Medulla oblongata (tissue), 1 donor: ENCODE measurements at regions not wholly inside any gene's neighbourhood (a gene's known extent, or its start where the extent isn't known, plus 50 kb on each side); places are given as distances from the start of the nearest gene placed in this dataset.

Experiments
- DNase-seq: peaks from one replicate; pipeline ENCODE4 v3.0.0-alpha.2; 2015; ENCODE audit errors: extremely low spot score

DNA sequence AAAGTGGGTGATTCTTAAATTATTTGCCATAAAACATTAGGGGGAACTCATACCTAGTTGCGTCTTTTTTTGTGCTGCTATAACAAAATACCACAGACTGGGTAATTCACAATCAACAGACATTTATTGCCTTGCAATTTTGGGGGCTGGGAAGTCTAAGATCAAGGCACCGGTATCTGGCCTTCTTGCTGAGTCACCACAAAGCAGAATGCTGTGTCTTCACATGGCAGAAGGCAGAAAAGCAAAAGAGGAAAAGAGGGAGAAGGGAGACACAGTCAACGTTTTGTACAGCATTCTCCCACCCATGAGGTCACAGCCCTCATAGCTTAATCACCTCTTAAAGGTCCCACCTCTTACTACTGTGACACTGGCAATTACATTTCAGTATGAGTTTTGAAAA lies 291.0 kb downstream of the CHRM3 start:
- DNase-seq, result no peak

DNA sequence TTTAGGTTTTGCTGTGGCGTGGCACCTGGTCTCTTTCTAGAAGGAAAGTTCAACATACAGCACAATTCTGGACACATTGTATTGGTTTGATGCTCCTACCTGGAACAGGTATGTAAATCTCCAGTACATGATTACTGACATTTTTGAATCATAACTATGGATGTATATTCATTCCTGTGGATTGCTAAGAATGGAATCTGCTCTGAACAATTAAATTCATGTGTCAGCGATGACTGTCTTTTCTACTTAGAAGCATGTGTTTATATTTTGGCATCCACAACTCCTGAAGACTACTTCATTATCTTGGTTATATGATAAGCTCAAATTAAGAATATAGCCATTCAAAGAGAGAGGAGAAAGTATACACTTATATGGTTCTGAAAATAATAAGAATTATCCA lies 291.8 kb downstream of the CHRM3 start:
- DNase-seq, result no peak

DNA sequence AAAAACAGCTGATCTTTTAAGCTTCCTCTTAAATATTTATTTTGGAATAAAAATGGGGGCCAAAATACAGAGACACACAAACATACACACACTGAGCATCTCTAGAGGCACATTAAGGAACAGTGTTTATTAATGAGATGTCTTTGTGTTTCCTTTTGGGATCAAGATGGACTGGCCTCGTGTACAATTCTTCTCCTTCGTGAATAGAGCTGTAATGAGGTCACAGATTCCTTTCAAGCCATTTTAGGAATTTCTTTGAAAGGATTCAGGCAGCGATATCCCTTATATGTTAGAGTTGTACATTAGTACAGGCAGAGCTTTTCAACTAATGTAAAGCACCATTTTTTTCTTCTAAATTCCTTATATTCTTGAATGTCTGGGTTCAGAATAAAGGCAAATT lies 295.7 kb downstream of the CHRM3 start:
- DNase-seq, result no peak

DNA sequence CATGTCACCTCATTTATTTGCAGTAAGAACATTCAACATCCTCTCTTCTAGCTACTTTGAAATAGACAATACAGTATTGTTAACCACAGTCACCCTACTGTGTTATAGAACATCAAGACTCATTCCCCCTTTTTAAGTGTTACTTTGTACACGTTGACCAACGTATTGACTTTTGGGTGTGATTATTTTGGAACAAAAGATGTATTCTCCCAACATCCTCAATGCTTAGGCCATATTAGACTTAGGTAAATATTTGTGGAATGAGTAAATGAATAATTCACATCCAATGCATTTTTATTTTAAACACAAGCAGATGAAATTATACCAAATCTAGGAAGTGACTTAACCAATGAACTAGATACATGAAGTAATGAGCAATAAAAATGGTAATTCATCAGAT lies 296.6 kb downstream of the CHRM3 start:
- no peak for DNase-seq

DNA sequence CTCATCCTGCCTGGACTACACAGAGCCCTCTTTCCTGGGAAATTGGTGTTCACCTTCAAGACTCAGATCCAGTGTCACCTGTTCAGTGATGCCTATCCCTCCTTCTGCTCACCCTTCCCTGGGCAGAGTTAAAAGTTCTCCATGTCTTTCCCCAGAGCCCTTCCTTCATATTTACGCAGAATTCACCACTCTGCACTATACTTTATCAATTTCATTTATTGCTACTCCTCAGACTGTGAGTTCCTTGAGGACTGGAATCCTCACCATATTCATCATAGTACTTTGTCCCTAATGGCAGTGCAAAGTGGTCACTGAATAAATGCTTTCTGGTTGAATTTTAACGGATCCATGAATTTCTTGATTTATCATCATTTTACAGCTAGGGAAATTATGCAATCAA lies 300.0 kb downstream of the CHRM3 start:
- DNase-seq, result no peak

DNA sequence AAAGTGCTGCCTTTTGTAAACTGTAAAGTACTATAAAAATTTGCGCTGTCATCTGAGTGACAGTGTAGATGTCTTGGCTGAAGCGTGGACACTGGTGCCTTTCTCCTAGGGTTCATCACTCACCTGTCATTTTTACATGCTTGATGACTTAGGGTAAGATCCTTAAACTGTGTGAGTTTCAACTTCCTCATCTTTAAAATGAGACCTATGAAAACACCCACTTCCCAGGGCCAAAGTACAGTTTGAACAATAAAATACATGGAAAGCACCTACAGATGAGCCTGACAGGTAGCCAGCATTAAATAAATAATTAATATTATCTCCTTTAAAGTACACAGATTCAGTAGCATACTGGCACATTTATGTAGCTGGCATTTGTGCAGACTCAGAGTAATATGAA lies 309.9 kb downstream of the CHRM3 start:
- DNase-seq, result no peak

DNA sequence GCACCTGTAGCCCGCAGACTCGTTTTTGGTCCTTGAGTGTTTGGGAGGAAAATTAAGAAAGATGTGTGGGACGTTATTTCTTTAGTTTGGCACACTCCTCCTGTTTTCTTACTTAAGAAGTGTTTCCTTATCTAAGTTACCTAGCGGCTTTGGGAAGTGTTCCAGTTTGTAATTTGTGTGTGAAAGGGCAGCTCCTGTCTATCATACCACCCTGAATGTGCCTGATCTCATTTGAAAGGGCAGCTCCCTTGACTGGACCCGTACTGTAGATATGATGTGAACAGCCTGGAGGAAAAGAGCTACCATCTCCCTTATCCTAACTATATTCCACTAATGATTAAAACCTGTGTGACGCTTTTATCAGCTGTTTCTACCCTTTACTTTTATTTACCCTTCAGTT lies 314.3 kb downstream of the CHRM3 start:
- no peak for DNase-seq

DNA sequence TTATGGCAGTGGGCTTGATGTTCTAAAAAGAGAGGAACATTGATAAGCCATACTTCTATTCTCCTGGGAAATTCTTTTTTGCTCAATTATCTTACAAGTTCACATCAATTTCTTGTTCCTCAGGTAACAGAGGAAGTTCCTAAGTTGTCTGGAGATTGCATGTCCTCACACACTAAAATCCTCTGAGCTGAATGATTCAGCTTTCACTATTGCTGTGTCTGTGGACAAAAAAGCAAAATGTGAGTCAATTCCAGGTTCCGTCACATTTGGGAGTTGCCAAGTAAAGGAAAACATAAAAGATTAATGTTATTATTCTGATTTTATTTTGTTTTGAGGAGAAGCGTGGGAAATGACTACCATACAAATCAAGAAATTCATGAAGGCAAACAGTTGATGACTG lies 316.7 kb downstream of the CHRM3 start:
- DNase-seq, result no peak

DNA sequence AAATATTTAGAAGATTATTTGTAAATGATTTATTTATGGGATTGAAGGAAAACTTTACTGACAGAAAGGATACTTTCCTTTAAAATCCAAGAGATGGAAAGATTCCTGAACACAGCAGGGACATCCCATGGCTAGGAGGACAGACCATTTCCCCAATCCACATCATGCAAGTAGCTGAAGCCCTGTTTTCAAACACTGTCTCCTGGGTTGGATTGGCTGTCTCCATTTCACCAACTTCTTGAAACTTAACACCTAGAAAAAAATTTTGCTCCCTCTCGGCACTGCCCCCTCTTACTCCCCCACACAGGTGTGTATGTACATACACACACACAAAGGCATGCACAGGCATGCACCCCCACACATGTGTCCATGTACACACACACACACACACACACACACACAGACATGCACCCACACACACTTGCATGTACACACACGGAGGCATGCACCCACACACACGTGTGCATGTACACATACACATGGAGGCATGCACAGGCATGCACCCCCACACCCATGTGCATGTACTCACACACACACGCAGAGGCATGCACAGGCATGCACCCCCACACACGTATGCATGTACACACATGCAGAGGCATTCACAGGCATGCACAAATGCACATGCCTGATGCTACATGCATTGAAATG lies 320.0 kb downstream of the CHRM3 start:
- DNase-seq, result no peak

DNA sequence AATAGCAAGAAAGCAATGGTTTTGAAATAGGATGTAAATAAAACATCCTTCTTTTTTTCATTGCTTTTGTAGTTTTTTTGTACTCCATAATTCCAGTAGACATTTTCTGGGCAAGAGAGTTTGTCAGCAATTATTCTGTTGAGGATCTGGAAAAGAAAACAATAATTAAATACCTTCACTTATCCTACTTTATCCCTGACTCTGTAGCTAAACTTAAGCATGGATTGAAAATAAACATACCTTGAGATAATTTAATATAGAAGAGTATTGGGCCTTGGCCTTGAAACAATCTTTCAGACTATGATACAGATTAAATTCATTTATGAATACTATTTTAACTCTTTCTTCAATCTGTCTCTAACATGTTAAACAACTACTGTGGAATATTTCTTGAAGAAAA lies 321.2 kb downstream of the CHRM3 start:
- no peak for DNase-seq

DNA sequence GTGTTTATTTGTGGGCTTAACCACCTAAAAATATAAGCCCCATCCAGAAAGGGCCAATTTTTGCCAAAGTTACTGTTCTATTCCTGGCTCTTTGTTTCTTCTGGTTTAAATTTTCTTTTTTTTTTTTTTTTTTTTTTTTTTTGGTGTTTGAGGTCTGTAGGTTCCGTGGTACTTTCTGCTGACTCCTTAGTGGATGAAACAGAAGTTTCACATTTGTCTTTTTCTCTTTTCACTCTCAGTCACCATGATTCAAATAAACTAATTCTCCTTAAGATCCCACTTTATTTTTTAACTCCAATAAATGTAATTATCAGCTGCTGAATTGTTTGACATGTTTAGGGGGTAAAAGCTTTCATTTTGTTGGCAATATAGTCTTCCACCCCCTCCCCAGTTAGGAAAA lies 322.3 kb downstream of the CHRM3 start:
- DNase-seq, result no peak

DNA sequence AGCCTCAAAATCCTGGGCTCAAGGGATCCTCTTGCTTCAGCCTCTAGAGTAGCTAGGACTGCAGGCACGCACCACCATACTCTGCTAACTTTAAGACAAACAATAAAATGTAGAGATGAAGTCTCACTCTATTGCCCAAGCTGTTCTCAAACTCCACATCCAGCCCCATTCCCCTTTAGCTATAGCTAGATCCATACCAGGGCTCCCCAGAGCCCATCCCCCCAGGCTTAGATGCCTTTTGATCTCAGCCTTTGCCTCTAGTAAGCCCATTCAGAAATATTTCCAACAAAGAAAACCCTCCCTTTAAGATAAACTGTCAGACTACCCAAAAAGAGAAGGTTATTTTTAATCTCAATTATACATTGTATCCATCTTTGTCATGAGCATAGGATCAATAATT lies 325.4 kb downstream of the CHRM3 start:
- DNase-seq, result no peak

DNA sequence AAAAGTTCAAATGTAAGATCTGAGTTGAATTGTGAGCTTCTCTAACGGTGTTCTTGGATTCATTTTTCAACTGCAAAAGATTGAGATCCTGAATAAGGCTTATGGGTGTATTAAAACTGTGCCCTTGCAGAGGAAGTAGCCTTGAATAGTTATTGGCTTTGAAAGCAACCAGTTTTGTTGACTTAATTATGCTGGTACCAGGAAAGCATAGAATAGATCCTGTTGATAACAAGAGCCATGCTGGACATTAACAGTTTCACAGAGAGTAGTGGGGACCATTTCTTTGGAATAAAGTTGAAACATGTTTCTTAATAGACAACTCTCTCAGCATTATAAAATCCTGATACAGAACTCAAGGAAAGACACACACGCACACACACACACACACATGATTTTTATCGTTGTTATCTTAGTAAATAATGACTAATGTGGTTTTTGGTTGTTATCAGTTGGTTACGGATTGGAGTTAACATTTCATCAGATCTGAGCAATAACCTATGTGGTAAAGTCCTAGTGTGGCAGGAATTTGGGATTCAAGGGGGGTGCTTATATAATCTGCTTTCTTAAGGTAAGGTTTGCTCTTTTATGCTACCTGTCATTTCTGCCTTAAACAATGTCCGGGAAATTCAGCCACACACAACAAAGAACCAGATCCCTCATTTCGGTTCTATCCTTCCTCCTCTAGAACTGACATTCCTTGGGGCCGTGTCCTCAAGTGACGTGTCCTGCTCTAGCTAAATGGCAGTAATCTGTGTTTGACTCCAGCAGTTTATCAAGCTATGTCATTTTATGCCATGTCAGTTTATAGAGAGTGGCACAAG lies 330.9 kb downstream of the CHRM3 start:
- no peak for DNase-seq

DNA sequence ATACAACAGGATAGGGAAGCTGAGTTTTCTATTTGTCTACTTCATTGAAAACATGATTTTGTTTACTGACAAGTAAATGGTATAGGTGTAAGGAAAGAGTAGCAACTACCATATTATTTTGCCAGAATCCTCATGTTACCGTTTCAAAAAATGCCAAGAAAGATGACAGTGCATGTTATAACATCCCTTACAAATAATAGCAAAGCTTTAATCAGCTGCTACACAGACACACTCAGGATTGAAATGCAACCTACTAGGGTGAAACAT lies 331.5 kb downstream of the CHRM3 start:
- no peak for DNase-seq

DNA sequence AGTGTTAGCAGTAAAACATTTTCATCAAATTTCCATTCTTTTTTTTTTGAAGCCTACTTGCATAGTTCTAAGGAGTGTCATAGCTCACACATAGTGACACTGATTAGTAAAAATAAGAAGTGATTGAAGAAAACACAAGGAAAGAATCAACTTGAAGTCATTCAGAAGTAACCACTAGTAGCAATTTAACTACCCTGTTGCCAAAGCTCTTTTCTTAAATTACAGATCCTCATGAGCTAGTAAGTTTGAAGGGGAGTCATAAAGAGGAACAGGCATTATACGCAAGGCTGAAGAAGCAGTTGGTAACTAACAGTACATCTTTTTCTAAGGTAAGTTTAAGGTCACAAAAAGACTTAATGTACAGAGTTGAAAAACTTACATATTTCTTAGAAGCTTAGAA lies 332.2 kb downstream of the CHRM3 start:
- DNase-seq, result no peak

DNA sequence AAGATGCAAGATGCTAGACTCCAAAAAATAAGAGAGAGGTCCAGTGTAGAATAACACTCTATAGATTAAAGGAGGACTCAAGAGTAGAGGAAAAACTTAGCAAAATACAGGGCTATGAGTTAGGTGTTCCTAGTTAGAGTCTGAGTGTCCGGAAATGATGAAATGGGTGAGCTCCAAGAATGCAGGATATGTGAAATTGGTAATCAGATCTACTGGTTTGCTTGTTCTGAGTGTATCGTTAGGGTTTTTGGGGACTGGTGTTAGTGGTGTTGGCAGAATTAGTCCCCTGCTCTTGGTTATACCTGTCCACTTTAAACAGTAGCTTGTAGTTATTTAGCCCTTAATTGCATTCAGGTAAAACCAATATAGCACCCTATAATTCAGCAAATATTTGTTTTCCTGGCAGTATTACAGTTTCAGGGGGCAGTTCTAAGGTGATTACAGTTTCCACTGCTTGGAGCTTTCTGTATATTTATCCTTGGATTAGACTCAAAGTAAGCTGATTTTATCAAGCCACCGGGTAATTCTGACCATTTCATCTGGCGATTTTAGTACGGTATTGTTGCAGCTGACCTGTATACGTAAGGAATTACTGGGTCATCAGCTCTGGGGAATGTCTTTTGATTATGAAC lies 332.7 kb downstream of the CHRM3 start:
- no peak for DNase-seq

DNA sequence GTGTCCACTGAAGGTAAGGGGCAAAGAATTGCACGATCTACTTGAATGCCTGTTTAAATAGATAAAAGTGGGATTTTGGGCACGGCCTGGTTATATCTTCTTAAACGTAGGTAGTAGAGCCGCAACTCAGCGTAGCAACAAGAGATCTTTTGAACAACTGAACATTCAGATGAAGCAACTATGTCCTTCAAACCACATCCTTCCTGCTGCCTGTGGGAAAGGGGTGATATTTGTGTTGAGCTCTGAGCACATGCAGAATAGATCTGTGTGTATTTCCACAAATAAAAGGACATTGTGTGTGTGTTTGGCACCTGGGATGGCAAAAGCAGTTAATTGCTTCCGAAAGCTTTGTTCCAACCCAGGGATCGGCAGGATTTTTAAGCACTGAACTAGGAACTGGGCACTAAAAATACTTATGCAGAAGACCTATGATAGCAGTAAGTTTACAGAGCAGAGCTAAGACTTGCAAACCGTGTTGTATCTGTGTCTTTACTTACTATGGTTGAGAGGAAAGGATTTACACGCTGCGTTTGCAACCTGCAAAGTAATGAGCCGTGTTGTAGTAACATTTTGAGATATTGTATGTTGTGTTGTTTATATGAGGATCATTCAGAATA lies 333.4 kb downstream of the CHRM3 start:
- DNase-seq, result no peak

DNA sequence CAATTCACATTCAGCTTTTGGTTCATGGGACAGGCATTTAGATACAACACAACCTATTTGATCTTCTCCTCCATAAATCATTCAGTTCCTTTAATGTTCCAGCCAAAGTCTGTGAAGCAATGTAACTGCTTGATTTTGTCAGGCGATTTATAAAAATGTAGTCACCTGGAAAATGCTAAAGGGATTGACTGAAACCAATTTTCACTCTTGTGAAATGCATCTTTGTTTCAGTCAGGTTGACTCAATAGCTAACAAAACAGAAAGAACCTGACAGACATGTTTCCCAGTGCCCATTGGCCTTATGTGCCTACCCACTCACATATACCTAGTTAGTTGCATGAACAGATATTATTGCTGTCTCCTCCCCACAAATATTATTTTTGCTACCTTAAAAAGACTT lies 335.7 kb downstream of the CHRM3 start:
- DNase-seq, result no peak

DNA sequence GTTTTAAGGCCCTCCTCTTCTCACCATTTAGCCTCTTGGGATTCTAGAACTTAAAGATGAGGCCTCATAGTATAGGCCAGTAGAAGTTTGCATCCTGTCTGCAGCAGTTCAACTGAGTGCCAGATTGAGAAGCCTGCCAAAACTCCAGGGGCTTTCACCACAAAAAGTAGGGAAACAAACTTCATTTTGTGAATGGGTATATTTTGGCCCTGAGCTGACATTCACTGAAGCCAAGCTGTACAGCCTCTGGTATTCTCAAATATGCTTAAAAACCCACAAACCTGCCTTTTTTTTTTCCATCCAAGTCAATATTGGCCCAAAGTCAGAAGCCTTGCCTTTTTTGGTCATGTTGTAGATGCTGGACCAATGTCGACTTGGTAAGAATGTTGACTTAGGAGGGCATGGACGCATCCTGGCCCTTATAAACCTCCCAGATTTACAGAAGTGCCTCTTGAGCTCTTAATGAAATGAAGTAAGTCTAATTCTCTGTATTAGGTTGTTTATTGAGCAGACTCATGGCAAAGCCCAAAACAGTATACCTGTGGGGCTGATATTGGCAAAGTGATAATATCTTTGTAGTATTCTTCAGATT lies 337.5 kb downstream of the CHRM3 start:
- no peak for DNase-seq

DNA sequence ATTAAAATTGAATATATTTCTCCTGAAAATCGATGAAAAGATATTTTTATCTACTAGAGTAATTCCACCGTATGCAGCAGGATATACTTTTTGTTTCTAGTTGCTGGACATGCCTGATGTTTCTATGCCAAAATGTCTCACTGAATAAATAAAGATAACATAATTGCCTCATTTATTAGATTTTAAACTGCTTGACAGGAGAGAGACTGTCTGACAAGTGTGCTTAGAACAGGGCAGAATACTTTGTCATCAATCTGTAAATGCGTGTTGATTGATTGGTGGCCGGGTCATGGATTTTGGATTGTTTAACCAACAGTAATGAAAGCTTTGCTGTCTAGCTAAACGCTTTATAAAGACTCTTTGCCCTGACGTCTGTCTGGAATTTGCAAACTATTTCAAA lies 339.0 kb downstream of the CHRM3 start:
- no peak for DNase-seq

DNA sequence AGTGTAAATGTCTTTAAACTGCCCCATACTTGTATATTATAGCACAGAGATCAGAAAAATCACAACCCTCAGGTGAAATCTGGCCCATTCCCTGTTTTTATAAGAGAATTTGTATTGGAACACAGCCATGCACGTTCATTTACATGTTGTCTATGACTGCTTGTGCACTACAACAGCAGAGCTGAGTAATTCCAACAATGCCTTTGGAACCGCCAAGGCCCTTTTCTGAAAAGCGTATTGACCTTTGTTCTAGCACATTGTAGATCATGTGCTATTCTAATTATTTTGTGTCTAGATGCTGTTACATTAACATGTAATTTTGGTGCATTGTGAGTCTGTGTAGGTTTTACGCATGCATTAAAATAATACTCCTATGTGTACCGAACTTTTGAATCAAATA lies 339.6 kb downstream of the CHRM3 start:
- DNase-seq, result no peak

DNA sequence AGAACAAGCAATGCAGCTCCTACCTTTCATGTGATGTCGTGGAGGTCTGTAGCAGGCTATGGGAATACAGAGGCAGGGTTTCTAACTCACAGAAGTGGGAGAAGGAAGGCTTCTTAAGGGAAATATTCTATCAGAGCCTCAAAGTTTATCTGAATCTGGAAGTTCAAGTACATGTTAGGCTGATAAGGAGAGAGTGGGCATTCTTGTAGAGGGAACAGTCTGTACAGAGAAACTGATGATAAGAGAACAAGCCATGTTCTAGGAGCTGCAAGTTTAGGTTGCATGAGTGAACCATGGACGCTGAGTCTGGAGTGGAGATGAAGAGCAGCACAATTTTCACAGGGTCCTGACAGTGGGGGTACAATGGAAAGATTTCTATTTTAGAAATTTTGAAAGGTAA lies 344.0 kb downstream of the CHRM3 start:
- no peak for DNase-seq
